NB4 (cell line): ENCODE measurements at regions not wholly inside any gene's neighbourhood (a gene's known extent, or its start where the extent isn't known, plus 50 kb on each side); places are given as distances from the start of the nearest gene placed in this dataset.
A peak's percentile ranks its signal among the peaks of the same experiment; 100 is the strongest.

Source experiments
- DNase-seq: peaks from one replicate; pipeline ENCODE4 v3.0.0; 2010; ENCODE audit warnings: low read depth
- H3K4me3 ChIP-seq: one replicate; pipeline ENCODE4 v1.5.1; 2011; ENCODE audit warnings: mild to moderate bottlenecking, low read depth, low read length, moderate library complexity
- CTCF ChIP-seq: IDR thresholded peaks from one replicate; pipeline ENCODE4 v1.5.1; 2012; ENCODE audit warnings: low read depth, low read length
- MAX ChIP-seq: IDR thresholded peaks from 2 replicates; pipeline ENCODE4 v1.6.1; 2011; ENCODE audit warnings: low read depth, low read length
- MYC ChIP-seq: IDR thresholded peaks from 2 replicates; pipeline ENCODE4 v1.6.1; 2011; ENCODE audit warnings: low read depth, low read length
- POLR2A ChIP-seq: IDR thresholded peaks from 2 replicates; pipeline ENCODE4 v1.6.1; 2011; ENCODE audit warnings: mild to moderate bottlenecking; ENCODE audit not compliant: insufficient read length; ENCODE audit errors: extremely low read depth

GRCh38 chr13:80196756-80197155 lies 144.2 kb downstream of the SPRY2 start:
- peak; percentile 21 for DNase-seq
- H3K4me3 ChIP-seq, result no peak overlapping the region
- TF ChIP-seq MYC (no peak), CTCF (no peak), POLR2A (no peak), MAX (no peak)

- TF ChIP-seq POLR2A, result no peak
- TF ChIP-seq CTCF, result no peak
- DNase-seq, result no peak
Observed at GRCh38 chr13:80195649-80196048, 145.3 kb downstream of the SPRY2 start.

GRCh38 chr13:80189889-80190597 lies 150.9 kb downstream of the SPRY2 start:
- TF ChIP-seq POLR2A, result no peak
- no peak for TF ChIP-seq MYC
- TF ChIP-seq CTCF, result no peak
- TF ChIP-seq MAX, result no peak
- no peak overlapping the region for H3K4me3 ChIP-seq
- DNase-seq, result no peak

More at GRCh38 chr13:80195649-80196048, 145.3 kb downstream of the SPRY2 start:
- no peak overlapping the region for H3K4me3 ChIP-seq

- DNase-seq, result no peak
- TF ChIP-seq MAX, result no peak
- no peak overlapping the region for H3K4me3 ChIP-seq
Observed at GRCh38 chr13:80180740-80181355, 160.1 kb downstream of the SPRY2 start.

- TF ChIP-seq CTCF (no peak), MAX (no peak)
- no peak overlapping the region for H3K4me3 ChIP-seq
- DNase-seq, result no peak
Observed at GRCh38 chr13:80177327-80177726, 163.6 kb downstream of the SPRY2 start.

- no peak overlapping the region for H3K4me3 ChIP-seq
- no peak for TF ChIP-seq POLR2A
- no peak for TF ChIP-seq MYC
- no peak for TF ChIP-seq CTCF
- TF ChIP-seq MAX, result no peak
- DNase-seq, result peak; percentile 27
Observed at GRCh38 chr13:80173224-80173623, 167.7 kb downstream of the SPRY2 start.
